GM23338 (cell line): ENCODE measurements at regions not wholly inside any gene's neighbourhood (a gene's known extent, or its start where the extent isn't known, plus 50 kb on each side); places are given as distances from the start of the nearest gene placed in this dataset.

Experiments used
- ATAC-seq: fragments of 200-7000 bp; cut with Tn5 transposase; 3 replicates; pipeline ENCODE4 v1.9.1; 2020
- DNase-seq: peaks from one replicate; pipeline ENCODE4 v3.0.0-alpha.2; 2015; ENCODE audit warnings: low spot score
- H2AFZ ChIP-seq: fragments of 200-600 bp; sonication (generic); 2 replicates; pipeline ENCODE4 v1.8.0; 2016; ENCODE audit warnings: antibody characterized with exemption, mild to moderate bottlenecking, moderate library complexity
- H3F3A ChIP-seq: fragments of 200-600 bp; sonication (generic); replicated peaks from 2 replicates; pipeline ENCODE4 v1.8.0; 2017; ENCODE audit warnings: antibody characterized with exemption, mixed run types, low read depth
- H3K27ac ChIP-seq: fragments of 200-600 bp; sonication (generic); 2 replicates; pipeline ENCODE4 v1.6.1; 2016; ENCODE audit warnings: low read depth
- H3K27me3 ChIP-seq: fragments of 200-600 bp; sonication (generic); 2 replicates; pipeline ENCODE4 v1.8.0; 2016; ENCODE audit warnings: mild to moderate bottlenecking, mixed run types, moderate library complexity; ENCODE audit not compliant: insufficient read depth
- H3K36me3 ChIP-seq: fragments of 200-600 bp; sonication (generic); 2 replicates; pipeline ENCODE4 v1.8.0; 2016; ENCODE audit warnings: mild to moderate bottlenecking; ENCODE audit not compliant: insufficient read depth
- H3K4me1 ChIP-seq: fragments of 200-600 bp; sonication (generic); 2 replicates; pipeline ENCODE4 v1.8.0; 2016; ENCODE audit warnings: mild to moderate bottlenecking, moderate library complexity; ENCODE audit not compliant: insufficient read depth
- H3K4me2 ChIP-seq: fragments of 200-600 bp; sonication (generic); 2 replicates; pipeline ENCODE4 v1.7.1; 2017; ENCODE audit warnings: mixed run types
- H3K4me3 ChIP-seq: fragments of 200-600 bp; sonication (generic); 2 replicates; pipeline ENCODE4 v1.6.1; 2016; ENCODE audit warnings: mixed run types
- H3K79me2 ChIP-seq: fragments of 200-600 bp; sonication (generic); replicated peaks from 2 replicates; pipeline ENCODE4 v1.8.0; 2017; ENCODE audit warnings: mild to moderate bottlenecking; ENCODE audit not compliant: insufficient read depth
- H3K9me2 ChIP-seq: fragments of 200-600 bp; sonication (generic); 2 replicates; pipeline ENCODE4 v1.8.0; 2017; ENCODE audit not compliant: insufficient read depth
- H4K20me1 ChIP-seq: fragments of 200-600 bp; sonication (generic); replicated peaks from 2 replicates; pipeline ENCODE4 v1.8.0; 2017; ENCODE audit warnings: mild to moderate bottlenecking; ENCODE audit not compliant: insufficient read depth
- H3K27ac Mint-ChIP-seq: 2 replicates; pipeline ENCODE4 v1.8.0; 2020; ENCODE audit warnings: inconsistent platforms, mild to moderate bottlenecking, moderate library complexity, mixed read lengths
- H3K27me3 Mint-ChIP-seq: 3 replicates; pipeline ENCODE4 v1.8.0; 2022; ENCODE audit warnings: low read depth, mild to moderate bottlenecking, moderate library complexity, mixed read lengths, inconsistent platforms; ENCODE audit not compliant: insufficient read depth, poor library complexity
- H3K36me3 Mint-ChIP-seq: 3 replicates; pipeline ENCODE4 v1.8.0; 2021; ENCODE audit warnings: low read depth, mild to moderate bottlenecking, inconsistent platforms, moderate library complexity, mixed read lengths
- H3K4me1 Mint-ChIP-seq: 3 replicates; pipeline ENCODE4 v1.8.0; 2020; ENCODE audit warnings: mild to moderate bottlenecking, inconsistent platforms, mixed read lengths
- H3K4me3 Mint-ChIP-seq: 3 replicates; pipeline ENCODE4 v1.8.0; 2021; ENCODE audit warnings: moderate library complexity, mild to moderate bottlenecking, inconsistent platforms, mixed read lengths
- H3K9me3 Mint-ChIP-seq: 3 replicates; pipeline ENCODE4 v1.8.0; 2020; ENCODE audit warnings: moderate library complexity, mild to moderate bottlenecking, inconsistent platforms, mixed read lengths
- CREB1 ChIP-seq: fragments of 250-450 bp; sonication (Bioruptor Pico); IDR thresholded peaks from 2 replicates; pipeline ENCODE4 v1.5.0; 2020; ENCODE audit warnings: low read depth, mild to moderate bottlenecking, moderate library complexity
- EZH2 ChIP-seq: fragments of 200-600 bp; sonication (generic); IDR thresholded peaks from one replicate; pipeline ENCODE4 v1.8.0; 2017; ENCODE audit warnings: antibody characterized with exemption, mild to moderate bottlenecking, low read depth; ENCODE audit not compliant: unreplicated experiment
- JUNB ChIP-seq: IDR thresholded peaks from one replicate; pipeline ENCODE4 v1.6.1; 2016; ENCODE audit warnings: antibody characterized with exemption; ENCODE audit not compliant: unreplicated experiment
- NANOG ChIP-seq: IDR thresholded peaks from 2 replicates; pipeline ENCODE4 v1.6.1; 2016; ENCODE audit warnings: antibody characterized with exemption, borderline replicate concordance
- POLR2AphosphoS5 ChIP-seq: IDR thresholded peaks from 2 replicates; pipeline ENCODE4 v1.6.1; 2016; ENCODE audit warnings: antibody characterized with exemption, low read depth
- STAT1 ChIP-seq: IDR thresholded peaks from one replicate; pipeline ENCODE4 v1.6.1; 2016; ENCODE audit warnings: antibody characterized with exemption; ENCODE audit not compliant: unreplicated experiment
- ZNF114 ChIP-seq: fragments of 250-450 bp; sonication (Bioruptor Pico); IDR thresholded peaks from 2 replicates; pipeline ENCODE4 v1.5.0; 2020; ENCODE audit warnings: mild to moderate bottlenecking, moderate library complexity
- ZNF331 ChIP-seq: fragments of 250-450 bp; sonication (Bioruptor Pico); IDR thresholded peaks from 2 replicates; pipeline ENCODE4 v1.5.0; 2020; ENCODE audit warnings: low read depth, mild to moderate bottlenecking, moderate library complexity
- TF ChIP-seq, protein P1 (sequence below): fragments of 250-450 bp; sonication (Bioruptor Pico); IDR thresholded peaks from 2 replicates; pipeline ENCODE4 v1.5.0; 2020; ENCODE audit warnings: mild to moderate bottlenecking, moderate library complexity
- TF ChIP-seq, protein P2 (sequence below): IDR thresholded peaks from 2 replicates; pipeline ENCODE4 v1.6.1; 2016; ENCODE audit warnings: antibody characterized with exemption
- TF ChIP-seq, protein P3 (sequence below): IDR thresholded peaks from one replicate; pipeline ENCODE4 v1.6.1; 2018; ENCODE audit warnings: antibody characterized with exemption; ENCODE audit not compliant: unreplicated experiment
- TF ChIP-seq, protein P4 (sequence below), 2 experiments: fragments of 200-600 bp in 1 of 2; sonication (generic) in 1 of 2; conservative IDR thresholded peaks; 2 replicates each; pipeline versions ENCODE4 v1.5.1 to v1.6.1; 2016 to 2017; ENCODE audit warnings: antibody characterized with exemption in 2 of 2, low read depth in 2 of 2, mild to moderate bottlenecking in 2 of 2, moderate library complexity in 1 of 2

DNA sequence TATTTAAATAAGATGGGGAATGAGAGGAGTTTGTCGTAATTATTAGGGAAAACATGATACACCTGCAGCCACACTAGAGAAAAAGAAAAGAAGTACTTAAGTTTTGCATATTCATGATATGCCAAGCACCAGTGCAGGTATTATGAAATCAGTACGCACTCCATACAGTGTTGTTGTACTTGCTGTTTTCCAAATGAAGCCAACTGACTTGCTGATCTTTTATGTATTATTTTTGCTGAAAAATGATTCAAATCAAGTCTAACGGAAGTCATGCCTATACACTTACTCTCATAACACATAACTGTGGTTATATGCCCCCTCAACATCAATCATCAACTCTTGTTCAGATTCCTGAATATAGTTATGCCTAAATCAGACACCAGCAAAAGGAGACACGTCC lies 584.9 kb upstream of the EYS start (continued):
- TF ChIP-seq, protein P1, sequence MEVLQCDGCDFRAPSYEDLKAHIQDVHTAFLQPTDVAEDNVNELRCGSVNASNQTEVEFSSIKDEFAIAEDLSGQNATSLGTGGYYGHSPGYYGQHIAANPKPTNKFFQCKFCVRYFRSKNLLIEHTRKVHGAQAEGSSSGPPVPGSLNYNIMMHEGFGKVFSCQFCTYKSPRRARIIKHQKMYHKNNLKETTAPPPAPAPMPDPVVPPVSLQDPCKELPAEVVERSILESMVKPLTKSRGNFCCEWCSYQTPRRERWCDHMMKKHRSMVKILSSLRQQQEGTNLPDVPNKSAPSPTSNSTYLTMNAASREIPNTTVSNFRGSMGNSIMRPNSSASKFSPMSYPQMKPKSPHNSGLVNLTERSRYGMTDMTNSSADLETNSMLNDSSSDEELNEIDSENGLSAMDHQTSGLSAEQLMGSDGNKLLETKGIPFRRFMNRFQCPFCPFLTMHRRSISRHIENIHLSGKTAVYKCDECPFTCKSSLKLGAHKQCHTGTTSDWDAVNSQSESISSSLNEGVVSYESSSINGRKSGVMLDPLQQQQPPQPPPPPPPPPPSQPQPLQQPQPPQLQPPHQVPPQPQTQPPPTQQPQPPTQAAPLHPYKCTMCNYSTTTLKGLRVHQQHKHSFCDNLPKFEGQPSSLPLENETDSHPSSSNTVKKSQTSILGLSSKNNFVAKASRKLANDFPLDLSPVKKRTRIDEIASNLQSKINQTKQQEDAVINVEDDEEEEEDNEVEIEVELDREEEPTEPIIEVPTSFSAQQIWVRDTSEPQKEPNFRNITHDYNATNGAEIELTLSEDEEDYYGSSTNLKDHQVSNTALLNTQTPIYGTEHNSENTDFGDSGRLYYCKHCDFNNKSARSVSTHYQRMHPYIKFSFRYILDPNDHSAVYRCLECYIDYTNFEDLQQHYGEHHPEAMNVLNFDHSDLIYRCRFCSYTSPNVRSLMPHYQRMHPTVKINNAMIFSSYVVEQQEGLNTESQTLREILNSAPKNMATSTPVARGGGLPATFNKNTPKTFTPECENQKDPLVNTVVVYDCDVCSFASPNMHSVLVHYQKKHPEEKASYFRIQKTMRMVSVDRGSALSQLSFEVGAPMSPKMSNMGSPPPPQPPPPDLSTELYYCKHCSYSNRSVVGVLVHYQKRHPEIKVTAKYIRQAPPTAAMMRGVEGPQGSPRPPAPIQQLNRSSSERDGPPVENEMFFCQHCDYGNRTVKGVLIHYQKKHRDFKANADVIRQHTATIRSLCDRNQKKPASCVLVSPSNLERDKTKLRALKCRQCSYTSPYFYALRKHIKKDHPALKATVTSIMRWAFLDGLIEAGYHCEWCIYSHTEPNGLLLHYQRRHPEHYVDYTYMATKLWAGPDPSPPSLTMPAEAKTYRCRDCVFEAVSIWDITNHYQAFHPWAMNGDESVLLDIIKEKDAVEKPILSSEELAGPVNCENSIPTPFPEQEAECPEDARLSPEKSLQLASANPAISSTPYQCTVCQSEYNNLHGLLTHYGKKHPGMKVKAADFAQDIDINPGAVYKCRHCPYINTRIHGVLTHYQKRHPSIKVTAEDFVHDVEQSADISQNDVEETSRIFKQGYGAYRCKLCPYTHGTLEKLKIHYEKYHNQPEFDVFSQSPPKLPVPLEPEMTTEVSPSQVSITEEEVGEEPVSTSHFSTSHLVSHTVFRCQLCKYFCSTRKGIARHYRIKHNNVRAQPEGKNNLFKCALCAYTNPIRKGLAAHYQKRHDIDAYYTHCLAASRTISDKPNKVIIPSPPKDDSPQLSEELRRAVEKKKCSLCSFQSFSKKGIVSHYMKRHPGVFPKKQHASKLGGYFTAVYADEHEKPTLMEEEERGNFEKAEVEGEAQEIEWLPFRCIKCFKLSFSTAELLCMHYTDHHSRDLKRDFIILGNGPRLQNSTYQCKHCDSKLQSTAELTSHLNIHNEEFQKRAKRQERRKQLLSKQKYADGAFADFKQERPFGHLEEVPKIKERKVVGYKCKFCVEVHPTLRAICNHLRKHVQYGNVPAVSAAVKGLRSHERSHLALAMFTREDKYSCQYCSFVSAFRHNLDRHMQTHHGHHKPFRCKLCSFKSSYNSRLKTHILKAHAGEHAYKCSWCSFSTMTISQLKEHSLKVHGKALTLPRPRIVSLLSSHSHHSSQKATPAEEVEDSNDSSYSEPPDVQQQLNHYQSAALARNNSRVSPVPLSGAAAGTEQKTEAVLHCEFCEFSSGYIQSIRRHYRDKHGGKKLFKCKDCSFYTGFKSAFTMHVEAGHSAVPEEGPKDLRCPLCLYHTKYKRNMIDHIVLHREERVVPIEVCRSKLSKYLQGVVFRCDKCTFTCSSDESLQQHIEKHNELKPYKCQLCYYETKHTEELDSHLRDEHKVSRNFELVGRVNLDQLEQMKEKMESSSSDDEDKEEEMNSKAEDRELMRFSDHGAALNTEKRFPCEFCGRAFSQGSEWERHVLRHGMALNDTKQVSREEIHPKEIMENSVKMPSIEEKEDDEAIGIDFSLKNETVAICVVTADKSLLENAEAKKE (CRISPR knock-in tag), result no peak
- TF ChIP-seq ZNF114 (CRISPR knock-in tag) (no peak), STAT1 (no peak), NANOG (no peak), ZNF331 (no peak), POLR2AphosphoS5 (no peak)
- TF ChIP-seq, protein P2, sequence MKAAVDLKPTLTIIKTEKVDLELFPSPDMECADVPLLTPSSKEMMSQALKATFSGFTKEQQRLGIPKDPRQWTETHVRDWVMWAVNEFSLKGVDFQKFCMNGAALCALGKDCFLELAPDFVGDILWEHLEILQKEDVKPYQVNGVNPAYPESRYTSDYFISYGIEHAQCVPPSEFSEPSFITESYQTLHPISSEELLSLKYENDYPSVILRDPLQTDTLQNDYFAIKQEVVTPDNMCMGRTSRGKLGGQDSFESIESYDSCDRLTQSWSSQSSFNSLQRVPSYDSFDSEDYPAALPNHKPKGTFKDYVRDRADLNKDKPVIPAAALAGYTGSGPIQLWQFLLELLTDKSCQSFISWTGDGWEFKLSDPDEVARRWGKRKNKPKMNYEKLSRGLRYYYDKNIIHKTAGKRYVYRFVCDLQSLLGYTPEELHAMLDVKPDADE, result no peak

DNA sequence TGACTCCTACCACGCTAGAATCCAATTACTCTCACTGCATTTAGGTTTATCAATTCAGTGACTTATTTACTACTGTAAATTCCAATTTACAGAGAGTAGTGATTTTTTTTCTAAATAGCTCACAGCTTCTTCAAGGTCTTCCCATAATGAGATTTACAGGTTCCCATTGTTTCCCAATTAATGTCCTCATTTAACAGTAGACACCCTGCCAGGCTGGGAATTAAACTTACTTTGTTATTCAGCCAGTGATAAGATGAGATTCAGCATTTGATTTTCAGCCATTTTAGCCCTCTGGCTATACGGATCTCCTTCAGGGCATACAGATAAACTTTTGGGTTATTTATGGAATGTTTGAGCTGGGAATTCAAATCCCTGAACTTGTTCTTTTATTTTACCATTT lies 582.9 kb upstream of the EYS start:
- Histone ChIP-seq H3K4me1 (peaks cover 29% of the 10 kb centered on the region), H3K36me3 (no peaks in the 10 kb centered on the region), H4K20me1 (no peaks in the 10 kb centered on the region), H3K79me2 (no peaks in the 10 kb centered on the region), H3K4me3 (no peak overlapping the region), H3K27ac (no peak overlapping the region), H3K4me2 (no peak overlapping the region), H2AFZ (no peak overlapping the region), H3F3A (no peaks in the 10 kb centered on the region), H3K27me3 (no peaks in the 10 kb centered on the region), H3K9me2 (no peaks in the 10 kb centered on the region)
- peaks cover 2% of the 10 kb centered on the region; the same call in 1 of the 3 replicates for H3K36me3 Mint-ChIP-seq
- peaks cover 4% of the 10 kb centered on the region for H3K9me3 Mint-ChIP-seq
- H3K27me3 Mint-ChIP-seq, result no peaks in the 10 kb centered on the region
- no peak overlapping the region for H3K27ac Mint-ChIP-seq
- DNase-seq (peak; percentile 22), ATAC-seq (peak; percentile 46; the same call in 2 of the 3 replicates)
- no peak overlapping the region for H3K4me3 Mint-ChIP-seq
- H3K4me1 Mint-ChIP-seq, result peaks cover 10% of the 10 kb centered on the region
- TF ChIP-seq, protein P3, sequence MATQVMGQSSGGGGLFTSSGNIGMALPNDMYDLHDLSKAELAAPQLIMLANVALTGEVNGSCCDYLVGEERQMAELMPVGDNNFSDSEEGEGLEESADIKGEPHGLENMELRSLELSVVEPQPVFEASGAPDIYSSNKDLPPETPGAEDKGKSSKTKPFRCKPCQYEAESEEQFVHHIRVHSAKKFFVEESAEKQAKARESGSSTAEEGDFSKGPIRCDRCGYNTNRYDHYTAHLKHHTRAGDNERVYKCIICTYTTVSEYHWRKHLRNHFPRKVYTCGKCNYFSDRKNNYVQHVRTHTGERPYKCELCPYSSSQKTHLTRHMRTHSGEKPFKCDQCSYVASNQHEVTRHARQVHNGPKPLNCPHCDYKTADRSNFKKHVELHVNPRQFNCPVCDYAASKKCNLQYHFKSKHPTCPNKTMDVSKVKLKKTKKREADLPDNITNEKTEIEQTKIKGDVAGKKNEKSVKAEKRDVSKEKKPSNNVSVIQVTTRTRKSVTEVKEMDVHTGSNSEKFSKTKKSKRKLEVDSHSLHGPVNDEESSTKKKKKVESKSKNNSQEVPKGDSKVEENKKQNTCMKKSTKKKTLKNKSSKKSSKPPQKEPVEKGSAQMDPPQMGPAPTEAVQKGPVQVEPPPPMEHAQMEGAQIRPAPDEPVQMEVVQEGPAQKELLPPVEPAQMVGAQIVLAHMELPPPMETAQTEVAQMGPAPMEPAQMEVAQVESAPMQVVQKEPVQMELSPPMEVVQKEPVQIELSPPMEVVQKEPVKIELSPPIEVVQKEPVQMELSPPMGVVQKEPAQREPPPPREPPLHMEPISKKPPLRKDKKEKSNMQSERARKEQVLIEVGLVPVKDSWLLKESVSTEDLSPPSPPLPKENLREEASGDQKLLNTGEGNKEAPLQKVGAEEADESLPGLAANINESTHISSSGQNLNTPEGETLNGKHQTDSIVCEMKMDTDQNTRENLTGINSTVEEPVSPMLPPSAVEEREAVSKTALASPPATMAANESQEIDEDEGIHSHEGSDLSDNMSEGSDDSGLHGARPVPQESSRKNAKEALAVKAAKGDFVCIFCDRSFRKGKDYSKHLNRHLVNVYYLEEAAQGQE, result no peak
- TF ChIP-seq, protein P4, sequence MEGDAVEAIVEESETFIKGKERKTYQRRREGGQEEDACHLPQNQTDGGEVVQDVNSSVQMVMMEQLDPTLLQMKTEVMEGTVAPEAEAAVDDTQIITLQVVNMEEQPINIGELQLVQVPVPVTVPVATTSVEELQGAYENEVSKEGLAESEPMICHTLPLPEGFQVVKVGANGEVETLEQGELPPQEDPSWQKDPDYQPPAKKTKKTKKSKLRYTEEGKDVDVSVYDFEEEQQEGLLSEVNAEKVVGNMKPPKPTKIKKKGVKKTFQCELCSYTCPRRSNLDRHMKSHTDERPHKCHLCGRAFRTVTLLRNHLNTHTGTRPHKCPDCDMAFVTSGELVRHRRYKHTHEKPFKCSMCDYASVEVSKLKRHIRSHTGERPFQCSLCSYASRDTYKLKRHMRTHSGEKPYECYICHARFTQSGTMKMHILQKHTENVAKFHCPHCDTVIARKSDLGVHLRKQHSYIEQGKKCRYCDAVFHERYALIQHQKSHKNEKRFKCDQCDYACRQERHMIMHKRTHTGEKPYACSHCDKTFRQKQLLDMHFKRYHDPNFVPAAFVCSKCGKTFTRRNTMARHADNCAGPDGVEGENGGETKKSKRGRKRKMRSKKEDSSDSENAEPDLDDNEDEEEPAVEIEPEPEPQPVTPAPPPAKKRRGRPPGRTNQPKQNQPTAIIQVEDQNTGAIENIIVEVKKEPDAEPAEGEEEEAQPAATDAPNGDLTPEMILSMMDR (conservative IDR thresholded peaks at IDR 0.05; ENCODE audit: low read depth in 2 of 2), result no peak
- TF ChIP-seq POLR2AphosphoS5 (no peak), ZNF331 (no peak), EZH2 (no peak), NANOG (no peak), STAT1 (no peak), JUNB (no peak), CREB1 (CRISPR knock-in tag) (no peak)
- TF ChIP-seq, protein P2, result no peak
